Loucy (cell line): ENCODE measurements at regions not wholly inside any gene's neighbourhood (a gene's known extent, or its start where the extent isn't known, plus 50 kb on each side); places are given as distances from the start of the nearest gene placed in this dataset.

Source experiments
- CTCF ChIP-seq: fragments of 200-600 bp; sonication (generic); conservative IDR thresholded peaks from 2 replicates; pipeline ENCODE4 v1.5.1; 2014; ENCODE audit warnings: mild to moderate bottlenecking, antibody characterized with exemption, low read length
- EZH2phosphoT487 ChIP-seq: fragments of 200-600 bp; IDR thresholded peaks from 2 replicates; pipeline ENCODE4 v1.6.1; 2018; ENCODE audit warnings: antibody characterized with exemption, mild to moderate bottlenecking, moderate library complexity, borderline replicate concordance

- TF ChIP-seq CTCF (no peak), EZH2phosphoT487 (no peak)
These were observed 107.9 kb downstream of the CDC42EP3 start for GRCh38 chr2:37563375-37564015.
